ENCODE measurements at regions not wholly inside any gene's neighbourhood (a gene's known extent, or its start where the extent isn't known, plus 50 kb on each side); places are given as distances from the start of the nearest gene placed in this dataset.

DNA sequence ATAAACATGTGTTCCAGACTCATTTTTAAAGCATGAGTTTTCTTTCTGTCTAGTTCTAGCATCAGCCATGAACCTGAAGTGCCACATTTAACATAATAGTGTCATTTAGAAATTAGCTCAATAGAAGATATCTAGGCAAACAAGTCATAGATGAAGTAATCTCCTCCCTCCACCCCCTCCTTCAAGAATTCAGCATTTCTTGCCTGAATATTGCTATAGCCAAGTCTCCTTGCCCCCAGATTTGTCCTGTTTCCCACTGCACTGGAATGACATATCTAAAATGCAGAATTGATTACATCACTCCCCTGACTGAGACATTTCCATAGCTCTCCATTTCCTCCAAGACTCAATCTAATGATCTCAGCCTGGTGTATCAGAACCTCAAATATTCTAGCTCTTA, 134.9 kb upstream of the BACH2 start:
- intact Hi-C loops (cut with DNase I; ENCODE audit: low total_unique reads), result no loop called here

DNA sequence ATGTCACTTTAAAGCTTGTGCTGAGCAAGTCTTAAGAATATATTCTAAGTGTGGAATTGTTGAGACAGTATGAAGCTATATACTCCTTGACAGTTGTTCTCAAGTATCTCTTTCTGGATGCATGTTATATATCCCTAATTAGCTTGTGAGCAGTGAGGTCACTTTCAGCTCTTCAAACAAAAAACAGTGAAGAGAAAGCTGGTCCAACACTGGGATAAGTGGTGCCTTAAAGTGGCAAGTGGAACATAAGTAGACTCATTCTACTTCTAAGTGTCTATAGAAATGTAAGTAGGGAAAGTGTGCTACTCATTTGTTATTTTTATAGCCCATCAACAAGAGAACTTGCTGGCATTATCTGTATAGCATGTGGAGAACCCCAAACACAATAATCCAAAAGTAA, 133.1 kb upstream of the BACH2 start:
- intact Hi-C loops (cut with DNase I; ENCODE audit: low total_unique reads), result no loop called here
- DNase-seq, result no peak
- TF ChIP-seq, protein P1, sequence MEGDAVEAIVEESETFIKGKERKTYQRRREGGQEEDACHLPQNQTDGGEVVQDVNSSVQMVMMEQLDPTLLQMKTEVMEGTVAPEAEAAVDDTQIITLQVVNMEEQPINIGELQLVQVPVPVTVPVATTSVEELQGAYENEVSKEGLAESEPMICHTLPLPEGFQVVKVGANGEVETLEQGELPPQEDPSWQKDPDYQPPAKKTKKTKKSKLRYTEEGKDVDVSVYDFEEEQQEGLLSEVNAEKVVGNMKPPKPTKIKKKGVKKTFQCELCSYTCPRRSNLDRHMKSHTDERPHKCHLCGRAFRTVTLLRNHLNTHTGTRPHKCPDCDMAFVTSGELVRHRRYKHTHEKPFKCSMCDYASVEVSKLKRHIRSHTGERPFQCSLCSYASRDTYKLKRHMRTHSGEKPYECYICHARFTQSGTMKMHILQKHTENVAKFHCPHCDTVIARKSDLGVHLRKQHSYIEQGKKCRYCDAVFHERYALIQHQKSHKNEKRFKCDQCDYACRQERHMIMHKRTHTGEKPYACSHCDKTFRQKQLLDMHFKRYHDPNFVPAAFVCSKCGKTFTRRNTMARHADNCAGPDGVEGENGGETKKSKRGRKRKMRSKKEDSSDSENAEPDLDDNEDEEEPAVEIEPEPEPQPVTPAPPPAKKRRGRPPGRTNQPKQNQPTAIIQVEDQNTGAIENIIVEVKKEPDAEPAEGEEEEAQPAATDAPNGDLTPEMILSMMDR (IDR thresholded peaks at IDR 0.05), result no peak
- no peak for TF ChIP-seq POLR2A (IDR thresholded peaks at IDR 0.05)
- H3K27ac ChIP-seq, result no peak overlapping the region
- no peak overlapping the region for H3K4me3 ChIP-seq
- no peaks in the 10 kb centered on the region for H3K36me3 ChIP-seq
- no peaks in the 10 kb centered on the region for H3K9me3 ChIP-seq
- no peaks in the 10 kb centered on the region for H3K4me1 ChIP-seq
- H3K27me3 ChIP-seq, result no peaks in the 10 kb centered on the region

More for the DNA sequence above, 134.9 kb upstream of the BACH2 start:
- H3K9me3 ChIP-seq, result no peaks in the 10 kb centered on the region
- no peak overlapping the region for H3K27ac ChIP-seq
- TF ChIP-seq POLR2A (IDR thresholded peaks at IDR 0.05), result no peak
- TF ChIP-seq, protein P1 (IDR thresholded peaks at IDR 0.05), result no peak
- H3K27me3 ChIP-seq, result no peaks in the 10 kb centered on the region
- H3K4me1 ChIP-seq, result no peaks in the 10 kb centered on the region
- DNase-seq, result no peak
- no peaks in the 10 kb centered on the region for H3K36me3 ChIP-seq
- no peak overlapping the region for H3K4me3 ChIP-seq

DNA sequence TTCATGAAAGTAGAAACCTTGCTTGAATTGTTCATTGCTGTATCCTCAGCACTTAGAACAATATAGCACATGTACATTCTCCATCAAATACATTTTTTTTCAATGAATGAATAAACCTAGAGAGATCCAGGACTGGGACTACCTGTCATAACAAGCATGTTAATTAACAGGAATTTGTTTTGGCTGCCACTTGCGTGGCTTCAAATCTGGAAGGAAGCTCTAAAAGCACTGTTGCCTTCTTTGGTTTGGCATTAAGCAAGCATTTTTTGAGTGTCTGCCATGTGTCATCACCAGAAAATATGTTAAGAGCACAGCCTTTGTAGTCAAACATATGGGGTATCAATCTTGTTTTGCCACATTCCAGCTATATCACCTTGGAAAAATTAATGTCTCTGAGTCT, 131.9 kb upstream of the BACH2 start:
- intact Hi-C loops (cut with DNase I; ENCODE audit: low total_unique reads), result no loop called here
- Histone ChIP-seq H3K27me3 (no peaks in the 10 kb centered on the region), H3K36me3 (no peaks in the 10 kb centered on the region), H3K27ac (no peak overlapping the region), H3K4me3 (no peak overlapping the region), H3K4me1 (no peaks in the 10 kb centered on the region), H3K9me3 (no peaks in the 10 kb centered on the region)
- DNase-seq, result no peak
- TF ChIP-seq, protein P1 (IDR thresholded peaks at IDR 0.05), result no peak
- TF ChIP-seq POLR2A (IDR thresholded peaks at IDR 0.05), result no peak

DNA sequence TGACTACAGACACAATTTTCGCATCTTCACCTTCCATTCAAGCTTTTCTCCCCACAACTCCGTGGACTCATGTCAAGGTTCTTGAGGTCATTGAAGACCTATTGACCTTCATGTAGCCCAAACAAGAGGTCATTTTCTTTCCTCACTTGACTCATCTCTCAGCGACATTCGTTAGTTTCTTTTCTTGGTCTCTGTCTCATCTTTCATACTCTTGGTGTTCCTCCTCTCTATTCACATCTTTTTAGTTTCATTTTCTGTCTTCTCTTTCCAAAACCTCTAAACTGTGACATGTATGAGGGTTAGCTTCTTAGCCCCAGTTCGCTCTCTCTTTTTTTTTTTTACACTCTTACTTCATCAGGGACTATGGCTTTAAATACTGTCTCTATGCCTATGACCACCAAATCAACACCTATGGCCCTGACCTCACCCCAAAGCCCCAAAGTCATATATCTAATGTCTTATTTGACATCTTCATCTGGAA, 128.6 kb upstream of the BACH2 start:
- intact Hi-C loops (cut with DNase I; ENCODE audit: low total_unique reads), result no loop called here
- Histone ChIP-seq H3K4me1 (no peaks in the 10 kb centered on the region), H3K4me3 (no peak overlapping the region), H3K27ac (no peak overlapping the region), H3K36me3 (no peaks in the 10 kb centered on the region), H3K9me3 (no peaks in the 10 kb centered on the region), H3K27me3 (no peaks in the 10 kb centered on the region)
- no peak for DNase-seq
- TF ChIP-seq, protein P1 (IDR thresholded peaks at IDR 0.05), result no peak
- no peak for TF ChIP-seq POLR2A (IDR thresholded peaks at IDR 0.05)

DNA sequence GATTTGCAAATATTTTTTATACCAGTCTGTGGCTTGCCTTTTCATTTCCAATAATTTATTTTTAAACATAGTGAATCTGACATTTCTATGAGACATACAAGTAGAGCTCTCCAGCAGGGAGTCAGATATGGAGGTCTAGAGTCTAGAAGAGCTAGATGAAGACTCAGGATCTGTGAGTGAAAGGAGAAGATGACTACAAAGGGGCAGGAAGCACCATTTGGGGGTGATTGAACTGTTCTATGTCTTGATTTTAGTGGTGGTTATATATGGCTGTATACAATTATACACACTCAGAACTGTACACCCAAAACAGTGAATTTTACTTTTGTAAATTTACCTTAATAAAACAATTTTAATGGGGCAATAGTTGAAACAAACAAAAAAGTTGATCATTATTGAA, 127.9 kb upstream of the BACH2 start:
- no peaks in the 10 kb centered on the region for H3K36me3 ChIP-seq
- no peaks in the 10 kb centered on the region for H3K4me1 ChIP-seq
- intact Hi-C loops (cut with DNase I; ENCODE audit: low total_unique reads), result no loop called here
- no peak overlapping the region for H3K4me3 ChIP-seq
- TF ChIP-seq POLR2A (IDR thresholded peaks at IDR 0.05), result no peak
- TF ChIP-seq, protein P1 (IDR thresholded peaks at IDR 0.05), result no peak
- no peak overlapping the region for H3K27ac ChIP-seq
- no peaks in the 10 kb centered on the region for H3K9me3 ChIP-seq
- H3K27me3 ChIP-seq, result no peaks in the 10 kb centered on the region
- DNase-seq, result no peak

Data from uterus (tissue), 3 donors.